HUES64 (cell line): ENCODE measurements at regions not wholly inside any gene's neighbourhood (a gene's known extent, or its start where the extent isn't known, plus 50 kb on each side); places are given as distances from the start of the nearest gene placed in this dataset.

Experiments
- H3K27ac ChIP-seq: 2 replicates; pipeline ENCODE4 v1.7.0; 2013; ENCODE audit warnings: low read depth, low read length, inconsistent platforms
- H3K27me3 ChIP-seq: 2 replicates; pipeline ENCODE4 v1.6.1; 2013; ENCODE audit warnings: mild to moderate bottlenecking, low read length; ENCODE audit not compliant: insufficient read depth
- H3K36me3 ChIP-seq: 2 replicates; pipeline ENCODE4 v1.6.1; 2013; ENCODE audit warnings: mild to moderate bottlenecking, low read length; ENCODE audit not compliant: insufficient read depth
- H3K4me1 ChIP-seq: 2 replicates; pipeline ENCODE4 v1.6.1; 2013; ENCODE audit warnings: mild to moderate bottlenecking, low read length, moderate library complexity; ENCODE audit not compliant: insufficient read depth
- H3K4me3 ChIP-seq: 2 replicates; pipeline ENCODE4 v1.5.1; 2013; ENCODE audit warnings: mild to moderate bottlenecking, low read length, moderate library complexity
- H3K9ac ChIP-seq: 2 replicates; pipeline ENCODE4 v1.6.1; 2013; ENCODE audit warnings: mild to moderate bottlenecking, low read depth, low read length
- H3K9me3 ChIP-seq: 2 replicates; pipeline ENCODE4 v1.6.1; 2013; ENCODE audit warnings: low read depth, low read length; ENCODE audit not compliant: insufficient read depth
- WGBS: fragments of 150-250, 120-280 bp; methylation state at CpG from one replicate; pipeline ENCODE4 v1.1.7; 2013; ENCODE audit warnings: missing lambda C conversion rate; 5-methylcytosine and 5-hydroxymethylcytosine counted together

- Histone ChIP-seq H3K27me3 (no peaks in the 10 kb centered on the region), H3K4me1 (peaks cover 5% of the 10 kb centered on the region; the same call in 1 of the 2 replicates), H3K9ac (no peak overlapping the region), H3K4me3 (no peak overlapping the region), H3K9me3 (no peaks in the 10 kb centered on the region), H3K27ac (no peak overlapping the region), H3K36me3 (no peaks in the 10 kb centered on the region)
- WGBS, result 95% methylated on average over 10 of the region's 10 CpGs
Measured at GRCh38 chr4:24226023-24226422, 336.2 kb upstream of the PPARGC1A start.

GRCh38 chr4:24224446-24224845 is 334.6 kb upstream of the PPARGC1A start:
- Histone ChIP-seq H3K9ac (no peak overlapping the region), H3K9me3 (no peaks in the 10 kb centered on the region), H3K4me1 (no peaks in the 10 kb centered on the region), H3K4me3 (no peak overlapping the region), H3K36me3 (no peaks in the 10 kb centered on the region), H3K27ac (no peak overlapping the region), H3K27me3 (no peaks in the 10 kb centered on the region)
- 94% methylated on average over 4 of the region's 4 CpGs for WGBS

- Histone ChIP-seq H3K9ac (no peak overlapping the region), H3K4me3 (no peak overlapping the region), H3K27me3 (no peaks in the 10 kb centered on the region), H3K36me3 (no peaks in the 10 kb centered on the region), H3K27ac (no peak overlapping the region), H3K4me1 (no peaks in the 10 kb centered on the region), H3K9me3 (no peaks in the 10 kb centered on the region)
- 87% methylated on average over 8 of the region's 8 CpGs for WGBS
Measured at GRCh38 chr4:24219209-24219608, 329.4 kb upstream of the PPARGC1A start.

- Histone ChIP-seq H3K4me3 (no peak overlapping the region), H3K9ac (no peak overlapping the region), H3K4me1 (no peaks in the 10 kb centered on the region), H3K36me3 (no peaks in the 10 kb centered on the region), H3K27me3 (no peaks in the 10 kb centered on the region), H3K9me3 (no peaks in the 10 kb centered on the region), H3K27ac (no peak overlapping the region)
Measured at GRCh38 chr4:24218566-24218965, 328.7 kb upstream of the PPARGC1A start.

- H3K4me1 ChIP-seq, result no peaks in the 10 kb centered on the region
- no peaks in the 10 kb centered on the region for H3K36me3 ChIP-seq
- no peaks in the 10 kb centered on the region for H3K9me3 ChIP-seq
- no peak overlapping the region for H3K4me3 ChIP-seq
- no peaks in the 10 kb centered on the region for H3K27me3 ChIP-seq
- no peak overlapping the region for H3K9ac ChIP-seq
- no peak overlapping the region for H3K27ac ChIP-seq
- WGBS, result 90% methylated on average over 3 of the region's 3 CpGs
Measured at GRCh38 chr4:24214796-24215195, 324.9 kb upstream of the PPARGC1A start.

- no peaks in the 10 kb centered on the region for H3K4me1 ChIP-seq
- 86% methylated on average over 5 of the region's 5 CpGs for WGBS
Measured at GRCh38 chr4:24213961-24214360, 324.1 kb upstream of the PPARGC1A start.

GRCh38 chr4:24212642-24213041 is 322.8 kb upstream of the PPARGC1A start:
- Histone ChIP-seq H3K4me1 (no peaks in the 10 kb centered on the region), H3K27ac (no peak overlapping the region), H3K9ac (no peak overlapping the region), H3K36me3 (no peaks in the 10 kb centered on the region), H3K9me3 (no peaks in the 10 kb centered on the region), H3K27me3 (no peaks in the 10 kb centered on the region), H3K4me3 (no peak overlapping the region)
- 79% methylated on average over 4 of the region's 4 CpGs for WGBS

More at GRCh38 chr4:24213961-24214360, 324.1 kb upstream of the PPARGC1A start:
- Histone ChIP-seq H3K36me3 (no peaks in the 10 kb centered on the region), H3K4me3 (no peak overlapping the region), H3K9ac (no peak overlapping the region), H3K27me3 (no peaks in the 10 kb centered on the region), H3K27ac (no peak overlapping the region), H3K9me3 (no peaks in the 10 kb centered on the region)

- Histone ChIP-seq H3K27ac (no peak overlapping the region), H3K27me3 (no peaks in the 10 kb centered on the region), H3K4me1 (no peaks in the 10 kb centered on the region), H3K4me3 (no peak overlapping the region), H3K9ac (no peak overlapping the region), H3K36me3 (no peaks in the 10 kb centered on the region), H3K9me3 (no peaks in the 10 kb centered on the region)
- WGBS, result 88% methylated on average over 10 of the region's 10 CpGs
Measured at GRCh38 chr4:24211856-24212255, 322.0 kb upstream of the PPARGC1A start.

GRCh38 chr4:24210332-24210902 is 320.6 kb upstream of the PPARGC1A start:
- Histone ChIP-seq H3K27me3 (no peaks in the 10 kb centered on the region), H3K27ac (no peak overlapping the region), H3K9ac (no peak overlapping the region), H3K9me3 (no peaks in the 10 kb centered on the region), H3K4me1 (no peaks in the 10 kb centered on the region), H3K36me3 (no peaks in the 10 kb centered on the region), H3K4me3 (no peak overlapping the region)
- 91% methylated on average over 10 of the region's 10 CpGs for WGBS

GRCh38 chr4:24209906-24210305 is 320.1 kb upstream of the PPARGC1A start:
- Histone ChIP-seq H3K36me3 (no peaks in the 10 kb centered on the region), H3K4me1 (no peaks in the 10 kb centered on the region), H3K9me3 (no peaks in the 10 kb centered on the region), H3K4me3 (no peak overlapping the region), H3K27me3 (no peaks in the 10 kb centered on the region), H3K27ac (no peak overlapping the region), H3K9ac (no peak overlapping the region)
- WGBS, result 94% methylated on average over 1 of the region's 1 CpG

- Histone ChIP-seq H3K27ac (no peak overlapping the region), H3K36me3 (no peaks in the 10 kb centered on the region), H3K9me3 (no peaks in the 10 kb centered on the region), H3K27me3 (no peaks in the 10 kb centered on the region), H3K4me1 (peaks cover 5% of the 10 kb centered on the region; the same call in 1 of the 2 replicates), H3K9ac (no peak overlapping the region), H3K4me3 (no peak overlapping the region)
- WGBS, result 94% methylated on average over 3 of the region's 3 CpGs
Measured at GRCh38 chr4:24209131-24209530, 319.3 kb upstream of the PPARGC1A start.

GRCh38 chr4:24208691-24209090 is 318.8 kb upstream of the PPARGC1A start:
- peaks cover 9% of the 10 kb centered on the region; the same call in 1 of the 2 replicates for H3K4me1 ChIP-seq

More at GRCh38 chr4:24208691-24209090, 318.8 kb upstream of the PPARGC1A start:
- Histone ChIP-seq H3K9ac (no peak overlapping the region), H3K27me3 (no peaks in the 10 kb centered on the region), H3K4me3 (no peak overlapping the region), H3K9me3 (no peaks in the 10 kb centered on the region), H3K27ac (no peak overlapping the region), H3K36me3 (no peaks in the 10 kb centered on the region)
- WGBS, result 93% methylated on average over 2 of the region's 3 CpGs
